Stomach (tissue), 4 donors: ENCODE measurements at regions not wholly inside any gene's neighbourhood (a gene's known extent, or its start where the extent isn't known, plus 50 kb on each side); places are given as distances from the start of the nearest gene placed in this dataset.

Source experiments
- CTCF ChIP-seq, 7 experiments: fragments of 450-650 bp in 4 of 7; fragments of 200-600 bp in 3 of 7; sonication (generic) in 3 of 7; IDR thresholded peaks; one replicate each; pipeline ENCODE4 v1.5.1; 2016 to 2019; ENCODE audit warnings: antibody characterized with exemption in 7 of 7, control low read depth in 2 of 7, mild to moderate bottlenecking in 1 of 7
- POLR2A ChIP-seq, 4 donors: fragments of 450-650 bp; IDR thresholded peaks; one replicate each; pipeline ENCODE4 v1.6.1; 2016; ENCODE audit warnings: antibody characterized with exemption in 4 of 4, control low read depth in 2 of 4, mild to moderate bottlenecking in 1 of 4, moderate library complexity in 1 of 4

- no peak for TF ChIP-seq CTCF (IDR thresholded peaks at IDR 0.05)
- no peak for TF ChIP-seq POLR2A (IDR thresholded peaks at IDR 0.05)
These were observed 215.1 kb upstream of the PAPPA start for GRCh38 chr9:115938479-115938878.
